Globus pallidus (tissue), 1 donor: ENCODE measurements at regions not wholly inside any gene's neighbourhood (a gene's known extent, or its start where the extent isn't known, plus 50 kb on each side); places are given as distances from the start of the nearest gene placed in this dataset.
"Not testable (repeated sequence)": the region's sequence is repeated elsewhere in the genome, so short reads cannot be mapped to it uniquely, and the experiment has no call there.

Source experiments
- DNase-seq: peaks from one replicate; pipeline ENCODE4 v3.0.0-alpha.2; 2015; ENCODE audit warnings: low spot score

DNA sequence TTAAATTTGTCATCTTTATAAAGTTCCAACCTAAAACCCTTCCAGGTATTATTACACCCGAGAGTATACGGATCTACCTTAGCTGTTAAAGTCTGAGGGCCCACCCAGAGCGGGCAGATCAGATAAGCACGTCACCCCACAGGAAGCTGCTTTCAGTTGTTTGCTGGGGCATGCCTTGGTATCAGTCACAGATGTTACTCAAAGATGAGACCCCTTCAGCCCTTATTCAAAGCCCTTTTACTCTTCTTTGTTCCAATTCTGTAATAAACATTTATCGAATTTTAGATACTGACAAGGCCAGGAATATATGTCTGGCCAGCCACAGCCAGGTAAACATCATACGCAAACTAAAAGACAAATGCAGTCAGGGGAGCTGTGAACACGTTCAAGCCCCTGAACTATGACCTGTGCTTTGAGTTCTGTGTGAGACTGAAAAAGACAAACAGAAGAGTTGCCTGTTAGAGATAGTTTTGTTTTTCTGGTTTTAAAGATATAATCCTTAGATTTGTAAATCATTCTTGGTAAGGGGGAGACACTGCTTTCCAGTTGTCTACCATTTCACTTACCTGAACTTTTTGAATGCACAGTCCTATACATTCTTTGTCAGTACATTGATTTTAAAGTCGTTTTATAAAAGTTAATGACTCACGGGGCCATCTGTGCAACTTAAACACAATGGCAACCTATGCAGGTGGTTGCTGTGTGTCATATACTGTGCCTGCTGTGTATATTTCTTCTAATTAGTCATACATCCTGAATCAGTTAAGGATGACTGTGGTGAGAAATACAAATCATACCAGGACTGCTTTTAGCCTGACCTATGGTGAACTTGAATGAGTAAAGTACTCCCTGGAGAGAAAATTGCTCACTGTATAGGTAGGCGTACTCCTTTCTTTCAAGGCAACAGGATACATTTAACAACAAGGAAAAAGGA lies 100.5 kb upstream of the ITPRID2 start:
- no peak for DNase-seq

DNA sequence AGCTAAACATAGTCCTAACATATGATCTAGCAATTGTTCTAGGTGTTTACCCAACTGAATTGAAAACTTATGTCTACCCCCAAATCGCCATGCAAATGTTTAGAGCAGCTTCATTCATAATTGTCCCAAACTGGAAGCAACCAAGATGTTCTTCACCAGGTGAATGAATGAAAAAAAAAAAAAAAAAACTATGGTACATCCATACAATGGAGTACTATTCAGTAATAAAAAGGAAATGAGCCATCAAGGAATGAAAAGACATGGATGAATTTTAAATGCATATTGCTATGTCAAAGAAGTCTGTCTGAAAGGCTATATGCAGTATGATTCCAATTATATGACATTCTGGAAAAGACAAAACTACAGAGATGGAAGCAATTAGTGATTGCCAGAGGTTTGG lies 98.6 kb upstream of the ITPRID2 start:
- no peak for DNase-seq

DNA sequence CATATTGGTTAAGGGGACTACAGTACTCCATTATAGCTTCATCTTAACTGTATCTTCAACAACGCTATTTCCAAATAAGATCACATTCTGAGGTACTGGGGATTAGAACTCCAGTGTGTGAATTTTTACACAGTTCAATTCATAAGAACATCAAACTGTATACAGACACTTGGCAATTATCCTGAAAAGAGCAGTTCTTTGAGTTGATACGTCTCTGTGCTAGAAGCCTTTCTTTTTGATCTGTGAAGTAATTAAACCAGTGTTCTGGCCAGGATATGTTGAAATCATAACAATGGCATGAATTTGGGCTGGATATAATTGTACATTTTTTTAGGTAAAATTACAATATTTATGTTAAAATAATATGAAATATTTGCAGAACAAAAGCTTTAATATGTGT lies 93.5 kb upstream of the ITPRID2 start:
- no peak for DNase-seq

- DNase-seq: not testable (repeated sequence)
Measured at GRCh38 chr2:181802300-181802699, 89.2 kb upstream of the ITPRID2 start.

- DNase-seq: not testable (repeated sequence)
Measured at GRCh38 chr2:181803903-181804799, 87.4 kb upstream of the ITPRID2 start.

- peak; percentile 7 for DNase-seq
Measured at GRCh38 chr2:181805228-181806038, 86.1 kb upstream of the ITPRID2 start.

GRCh38 chr2:181806039-181806392 lies 85.5 kb upstream of the ITPRID2 start:
- DNase-seq: peak; percentile 16

GRCh38 chr2:181807526-181807925 lies 84.0 kb upstream of the ITPRID2 start:
- no peak for DNase-seq

DNA sequence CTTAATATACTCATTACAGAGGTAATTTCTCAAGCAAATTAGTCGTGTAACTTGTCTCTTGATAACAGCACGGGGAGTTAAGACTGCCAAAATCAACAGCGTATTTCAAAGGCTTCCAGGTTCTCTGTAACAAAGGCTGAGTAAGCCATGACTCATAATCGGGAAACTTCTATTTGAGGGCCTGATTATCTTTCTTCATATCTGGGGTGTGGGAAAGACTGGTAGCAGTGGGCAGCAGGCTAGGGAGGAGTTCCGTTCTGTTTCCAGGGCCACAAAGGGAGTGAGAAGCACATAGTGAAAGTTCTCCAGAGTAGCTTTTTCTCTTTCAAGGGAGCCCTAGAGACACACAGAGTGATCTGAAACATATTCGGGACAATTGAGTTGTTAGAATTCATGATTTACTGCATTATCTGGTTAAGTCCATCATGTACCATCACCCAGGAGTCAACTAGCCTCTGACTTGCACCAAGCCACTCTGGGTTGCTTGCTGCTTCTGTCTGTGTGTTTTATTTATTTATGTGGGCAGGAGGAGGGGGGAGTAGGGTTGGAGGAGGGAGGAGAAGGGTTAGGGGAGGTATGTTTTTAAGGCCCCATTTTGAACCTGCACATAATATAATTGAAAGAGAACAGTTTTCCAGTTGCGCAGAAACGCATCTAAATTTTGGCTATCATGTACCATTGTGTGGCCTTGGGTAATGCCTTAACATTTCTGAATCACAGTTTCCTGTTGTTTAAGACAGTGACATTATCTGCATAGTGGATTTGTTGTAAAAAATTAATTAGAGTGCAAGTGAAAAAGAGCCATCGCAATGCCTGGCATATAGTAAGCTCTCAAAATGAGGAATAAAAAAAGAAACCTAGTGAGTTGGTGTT lies 80.5 kb upstream of the ITPRID2 start:
- peak; percentile 3 for DNase-seq

DNA sequence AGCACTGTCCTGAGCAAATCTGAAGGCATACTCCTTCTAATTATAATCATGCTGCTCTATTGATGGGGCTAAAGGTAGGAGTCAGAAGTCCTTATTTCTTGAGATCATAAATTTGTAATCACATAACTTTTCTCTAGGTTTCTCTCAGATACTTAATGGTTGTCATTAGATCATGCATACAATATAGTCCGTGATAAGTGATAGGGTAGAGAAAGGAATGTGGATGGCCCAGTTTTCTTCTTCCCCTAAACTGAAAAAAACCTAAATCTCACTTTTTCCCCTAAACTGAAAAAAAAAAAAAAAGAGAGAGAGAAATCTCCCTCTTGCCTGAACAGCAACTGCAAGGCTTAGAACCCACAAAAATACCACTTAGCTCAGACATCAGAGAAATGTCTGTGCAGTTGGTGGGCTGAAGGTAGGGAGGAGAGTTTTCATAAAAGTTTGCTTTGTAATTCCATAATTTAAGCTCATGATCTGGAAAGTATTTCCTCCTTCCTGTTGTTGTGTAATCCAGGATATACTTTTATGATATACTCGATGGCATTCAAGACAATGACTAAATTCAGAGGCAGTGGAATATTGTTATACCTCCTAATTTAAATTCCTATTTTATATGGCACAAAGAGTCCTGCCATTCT lies 79.3 kb upstream of the ITPRID2 start:
- no peak for DNase-seq

- no peak for DNase-seq
Measured at GRCh38 chr2:181814057-181814491, 77.5 kb upstream of the ITPRID2 start.

GRCh38 chr2:181817509-181817908 lies 74.0 kb upstream of the ITPRID2 start:
- DNase-seq: no peak

DNA sequence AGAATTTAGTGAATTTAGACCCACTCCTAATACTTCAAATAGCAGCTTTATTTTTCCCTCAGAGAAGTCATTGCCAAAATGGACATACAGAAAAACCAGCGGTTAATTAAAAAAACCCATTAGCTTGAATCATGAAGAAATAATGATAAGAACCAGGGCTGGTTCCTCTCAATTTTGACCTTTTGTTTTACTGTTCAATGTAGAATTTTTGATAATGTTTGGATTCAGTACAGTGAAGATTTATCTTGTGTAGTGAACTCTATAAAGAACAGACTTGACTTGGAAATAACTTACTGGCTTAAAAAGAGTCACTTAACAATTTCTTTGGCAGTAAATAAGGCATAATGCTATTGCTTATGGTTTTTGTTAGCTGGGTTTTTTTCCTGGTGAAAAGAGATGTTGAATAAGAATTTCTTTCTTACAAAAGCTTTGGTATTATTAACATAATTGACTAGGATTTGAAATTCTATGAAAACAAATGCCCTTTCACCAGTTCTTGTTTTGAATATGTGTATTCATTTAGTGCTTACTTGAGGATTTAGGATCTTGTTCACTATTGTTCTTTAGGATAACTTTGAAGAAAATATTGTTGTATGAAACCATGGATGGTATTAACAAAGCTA lies 73.4 kb upstream of the ITPRID2 start:
- no peak for DNase-seq

DNA sequence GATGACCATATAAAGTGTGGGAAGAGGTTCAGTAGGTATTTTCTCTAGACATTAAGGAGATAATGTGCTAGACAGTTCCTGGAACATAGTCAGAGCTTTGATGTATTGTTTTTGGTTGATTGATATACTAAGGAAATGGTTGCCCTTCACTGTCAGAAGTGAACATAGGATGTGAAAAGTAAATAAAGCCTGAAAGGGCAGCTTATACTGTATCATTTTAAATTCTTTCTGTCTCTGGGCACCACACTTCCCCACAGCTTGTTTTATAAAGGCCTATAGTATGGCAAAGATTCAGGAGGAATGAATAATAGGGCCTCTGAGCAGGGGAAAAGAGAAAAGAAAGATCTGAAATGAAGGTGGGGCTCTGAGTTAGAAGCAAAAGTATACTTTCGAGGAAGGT lies 72.7 kb upstream of the ITPRID2 start:
- no peak for DNase-seq

GRCh38 chr2:181821049-181821448 lies 70.5 kb upstream of the ITPRID2 start:
- DNase-seq: no peak

DNA sequence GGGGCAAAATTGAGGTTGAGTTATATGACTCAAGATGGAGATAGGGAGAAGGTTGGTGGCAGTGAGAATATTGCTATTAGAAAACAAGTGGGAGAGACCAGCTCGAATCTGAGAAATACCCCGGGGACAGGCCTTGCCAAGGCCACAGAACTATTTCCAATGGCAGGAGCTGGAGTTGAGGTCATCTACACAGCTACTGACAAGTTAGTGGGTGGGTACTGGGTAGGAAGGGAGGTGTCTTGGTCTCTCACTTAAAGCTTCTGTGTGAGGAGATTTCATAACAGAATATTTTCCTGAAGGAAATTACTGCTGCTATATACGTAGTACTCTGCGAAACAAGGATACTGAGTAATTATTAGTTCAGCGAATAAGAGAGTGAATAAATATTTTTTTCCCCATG lies 69.4 kb upstream of the ITPRID2 start:
- no peak for DNase-seq

DNA sequence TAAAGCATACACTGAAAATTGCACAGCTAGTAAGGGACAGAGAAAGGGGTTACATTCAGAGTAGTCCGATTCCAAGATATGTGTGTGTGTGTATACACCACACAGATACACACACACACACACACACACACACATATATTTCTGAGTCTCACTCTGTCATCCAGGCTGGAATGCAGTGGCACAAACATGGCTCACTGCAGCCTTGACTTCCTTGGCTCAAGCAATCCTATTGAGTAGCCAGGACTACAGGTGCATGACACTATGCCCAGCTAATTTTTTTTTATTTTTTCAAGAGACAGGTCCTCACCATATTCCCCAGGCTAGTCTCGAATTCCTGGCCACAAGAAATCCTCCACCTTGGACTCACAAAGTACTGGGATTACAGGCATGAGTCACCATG lies 68.1 kb upstream of the ITPRID2 start:
- DNase-seq: no peak

- DNase-seq: no peak
Measured at GRCh38 chr2:181828122-181828705, 63.3 kb upstream of the ITPRID2 start.

GRCh38 chr2:181829230-181829629 lies 62.3 kb upstream of the ITPRID2 start:
- no peak for DNase-seq

DNA sequence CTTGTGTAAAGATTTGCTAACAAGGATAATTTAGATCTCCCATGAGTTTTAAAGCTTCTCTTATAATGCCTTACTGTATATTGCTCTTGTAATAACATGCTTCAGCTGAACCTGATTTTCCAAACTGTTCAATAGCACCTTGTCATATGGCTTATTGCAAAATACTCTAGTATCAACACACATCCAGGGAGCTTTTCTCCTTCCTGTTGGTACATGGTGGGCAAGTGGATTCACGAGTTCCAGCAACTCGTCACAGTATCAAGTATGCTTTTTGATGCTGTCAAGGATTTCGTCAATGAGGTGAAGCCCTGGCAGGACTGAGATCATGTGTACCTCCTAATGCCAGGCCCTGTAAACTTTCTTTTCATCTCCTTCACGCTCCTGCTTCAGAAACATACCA lies 59.5 kb upstream of the ITPRID2 start:
- DNase-seq: no peak
